H9 (cell line): ENCODE measurements at regions not wholly inside any gene's neighbourhood (a gene's known extent, or its start where the extent isn't known, plus 50 kb on each side); places are given as distances from the start of the nearest gene placed in this dataset.

Source experiments
- DNase-seq: peaks from one replicate; pipeline ENCODE4 v3.0.0-alpha.2; 2017
- H2AFZ ChIP-seq: one replicate; pipeline ENCODE4 v1.6.1; 2013; ENCODE audit warnings: mild to moderate bottlenecking, low read length, control low read depth, moderate library complexity
- H2AK5ac ChIP-seq: 2 replicates; pipeline ENCODE4 v1.6.1; 2013; ENCODE audit warnings: low read length, control low read depth, mixed read lengths; ENCODE audit not compliant: insufficient read length
- H2BK120ac ChIP-seq: one replicate; pipeline ENCODE4 v1.6.1; 2013; ENCODE audit warnings: low read depth, mild to moderate bottlenecking, low read length, control low read depth, inconsistent platforms; ENCODE audit not compliant: poor library complexity, severe bottlenecking
- H2BK12ac ChIP-seq: 2 replicates; pipeline ENCODE4 v1.6.1; 2013; ENCODE audit warnings: low read length, control low read depth, mixed read lengths, low read depth; ENCODE audit not compliant: insufficient read length
- H2BK15ac ChIP-seq: 2 replicates; pipeline ENCODE4 v1.6.1; 2013; ENCODE audit warnings: low read depth, low read length, control low read depth
- H2BK20ac ChIP-seq: one replicate; pipeline ENCODE4 v1.6.1; 2013; ENCODE audit warnings: low read depth, mild to moderate bottlenecking, low read length, control low read depth, inconsistent platforms; ENCODE audit not compliant: poor library complexity, severe bottlenecking
- H2BK5ac ChIP-seq: 2 replicates; pipeline ENCODE4 v1.6.1; 2013; ENCODE audit warnings: low read length, control low read depth, mixed read lengths; ENCODE audit not compliant: insufficient read length
- H3K14ac ChIP-seq: 2 replicates; pipeline ENCODE4 v1.6.1; 2013; ENCODE audit warnings: low read length, control low read depth; ENCODE audit not compliant: insufficient read depth
- H3K18ac ChIP-seq: 2 replicates; pipeline ENCODE4 v1.6.1; 2013; ENCODE audit warnings: low read depth, mild to moderate bottlenecking, mixed read lengths, low read length, control low read depth; ENCODE audit not compliant: insufficient read length
- H3K23ac ChIP-seq: 2 replicates; pipeline ENCODE4 v1.6.1; 2013; ENCODE audit warnings: low read length, control low read depth, mixed read lengths, low read depth; ENCODE audit not compliant: insufficient read length
- H3K23me2 ChIP-seq: 2 replicates; pipeline ENCODE4 v1.6.1; 2013; ENCODE audit warnings: low read depth, mild to moderate bottlenecking, mixed read lengths, low read length, control low read depth; ENCODE audit not compliant: insufficient read length, poor library complexity, severe bottlenecking
- H3K27ac ChIP-seq: 2 replicates; pipeline ENCODE4 v1.5.1; 2013; ENCODE audit warnings: low read length, control low read depth, mixed read lengths, low read depth; ENCODE audit not compliant: insufficient read length
- H3K27me3 ChIP-seq: 2 replicates; pipeline ENCODE4 v1.6.1; 2013; ENCODE audit warnings: low read length, control low read depth, inconsistent platforms; ENCODE audit not compliant: insufficient read depth
- H3K4ac ChIP-seq: 2 replicates; pipeline ENCODE4 v1.6.1; 2013; ENCODE audit warnings: low read depth, mild to moderate bottlenecking, control low read depth, inconsistent platforms, low read length, moderate library complexity
- H3K4me1 ChIP-seq: 2 replicates; pipeline ENCODE4 v1.6.1; 2013; ENCODE audit warnings: low read length, control low read depth, inconsistent platforms; ENCODE audit not compliant: insufficient read depth
- H3K4me2 ChIP-seq: 2 replicates; pipeline ENCODE4 v1.6.1; 2013; ENCODE audit warnings: low read length, control low read depth, mixed read lengths; ENCODE audit not compliant: insufficient read length, insufficient read depth
- H3K56ac ChIP-seq: 2 replicates; pipeline ENCODE4 v1.6.1; 2013; ENCODE audit warnings: low read depth, mild to moderate bottlenecking, mixed read lengths, low read length, control low read depth; ENCODE audit not compliant: insufficient read length
- H3K79me1 ChIP-seq: 2 replicates; pipeline ENCODE4 v1.6.1; 2013; ENCODE audit warnings: low read depth, mild to moderate bottlenecking, moderate library complexity, low read length, control low read depth, inconsistent platforms; ENCODE audit not compliant: insufficient read depth, poor library complexity, severe bottlenecking
- H3K79me2 ChIP-seq: 2 replicates; pipeline ENCODE4 v1.6.1; 2013; ENCODE audit warnings: low read length, control low read depth, inconsistent platforms; ENCODE audit not compliant: insufficient read depth
- H3K9ac ChIP-seq: 2 replicates; pipeline ENCODE4 v1.6.1; 2013; ENCODE audit warnings: low read length, control low read depth, mixed read lengths; ENCODE audit not compliant: insufficient read length; ENCODE audit errors: extremely low read depth
- H3K9me3 ChIP-seq: one replicate; pipeline ENCODE4 v1.6.1; 2013; ENCODE audit warnings: low read depth, low read length, inconsistent platforms; ENCODE audit not compliant: control insufficient read depth
- H3T11ph ChIP-seq: one replicate; pipeline ENCODE4 v1.6.1; 2013; ENCODE audit warnings: mild to moderate bottlenecking, low read length, control low read depth, inconsistent platforms
- H4K20me1 ChIP-seq: one replicate; pipeline ENCODE4 v1.6.1; 2013; ENCODE audit not compliant: control insufficient read depth, insufficient read length, insufficient read depth
- H4K5ac ChIP-seq: 2 replicates; pipeline ENCODE4 v1.6.1; 2013; ENCODE audit warnings: low read depth, mild to moderate bottlenecking, mixed read lengths, low read length, control low read depth; ENCODE audit not compliant: insufficient read length
- H4K8ac ChIP-seq: replicated peaks from 2 replicates; pipeline ENCODE4 v1.6.1; 2013; ENCODE audit warnings: low read length, control low read depth, mixed read lengths, low read depth; ENCODE audit not compliant: insufficient read length
- H4K91ac ChIP-seq: 2 replicates; pipeline ENCODE4 v1.6.1; 2013; ENCODE audit warnings: low read depth, mild to moderate bottlenecking, moderate library complexity, mixed read lengths, low read length, control low read depth; ENCODE audit not compliant: insufficient read length
- H3K27ac Mint-ChIP-seq, 3 experiments: 2 replicates in 2 of 3; 3 replicates in 1 of 3; pipeline ENCODE4 v1.8.0; 2020 to 2021; ENCODE audit warnings: mixed read lengths in 3 of 3, mild to moderate bottlenecking in 1 of 3, moderate library complexity in 1 of 3
- H3K27me3 Mint-ChIP-seq: 2 replicates; pipeline ENCODE4 v1.8.0; 2021; ENCODE audit warnings: low read depth, mild to moderate bottlenecking, moderate library complexity, mixed read lengths
- H3K36me3 Mint-ChIP-seq, 3 experiments: 2 replicates in 2 of 3; 3 replicates in 1 of 3; pipeline ENCODE4 v1.8.0; 2020 to 2021; ENCODE audit warnings: low read depth in 3 of 3, mixed read lengths in 3 of 3; ENCODE audit not compliant: insufficient read depth in 1 of 3
- H3K4me1 Mint-ChIP-seq, 2 experiments: 2 replicates each; pipeline ENCODE4 v1.8.0; 2020; ENCODE audit warnings: mixed read lengths in 2 of 2
- H3K4me3 Mint-ChIP-seq, 2 experiments: 2 replicates in 1 of 2; 3 replicates in 1 of 2; pipeline ENCODE4 v1.8.0; 2020 to 2021; ENCODE audit warnings: mild to moderate bottlenecking in 2 of 2, mixed read lengths in 2 of 2, moderate library complexity in 1 of 2
- H3K9me3 Mint-ChIP-seq, 2 experiments: 2 replicates in 1 of 2; 3 replicates in 1 of 2; pipeline ENCODE4 v1.8.0; 2020; ENCODE audit warnings: mild to moderate bottlenecking in 2 of 2, mixed read lengths in 2 of 2, moderate library complexity in 1 of 2
- CTCF ChIP-seq: fragments of 200-600 bp; sonication (generic); conservative IDR thresholded peaks from 3 replicates; pipeline ENCODE4 v1.8.0; 2021; ENCODE audit warnings: antibody characterized with exemption, mild to moderate bottlenecking
- WGBS: extraction: QIAGEN DNeasy Blood & Tissue Kit; methylation state at CpG from one replicate; pipeline ENCODE4 v1.1.7; 2013; ENCODE audit warnings: missing lambda C conversion rate, low lambda C conversion rate, mixed read lengths; ENCODE audit not compliant: insufficient read length; ENCODE audit errors: extremely low coverage; 5-methylcytosine and 5-hydroxymethylcytosine counted together

DNA sequence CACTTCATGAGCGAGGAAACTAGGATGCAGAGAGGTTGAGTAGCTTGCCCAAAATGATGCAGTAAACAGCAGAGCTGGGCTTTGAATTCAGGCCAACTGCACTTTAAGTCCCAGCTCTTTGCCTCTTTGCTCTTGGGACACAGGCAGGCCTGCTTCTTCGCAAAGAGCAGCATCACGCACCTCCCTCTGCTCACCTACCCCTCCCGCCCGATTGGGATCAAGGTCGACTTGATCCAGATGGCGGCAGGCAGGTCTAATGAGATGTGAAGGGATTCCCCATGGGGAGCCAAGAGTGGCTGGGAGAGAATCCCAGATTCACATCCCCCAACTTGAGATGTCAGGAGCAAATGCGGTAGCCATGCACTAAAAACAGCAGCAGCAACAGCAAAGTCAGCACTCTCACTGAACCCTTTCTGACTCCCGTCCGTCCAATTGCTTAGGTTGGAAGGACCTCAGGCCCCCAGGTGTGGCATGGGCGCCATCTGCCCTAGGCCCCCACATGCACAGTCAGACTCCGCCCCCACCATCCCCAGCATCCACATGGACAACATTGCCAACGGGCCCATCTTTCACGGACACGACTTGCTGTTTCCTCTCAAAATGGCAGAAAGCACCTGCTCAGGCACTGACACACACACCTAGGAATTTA is 84.3 kb upstream of the MAP4K4 start:
- H3K27me3 Mint-ChIP-seq: no peaks in the 10 kb centered on the region; the same call in 1 of the 2 replicates
- no peak overlapping the region for H2BK5ac ChIP-seq
- no peak overlapping the region for H3K9ac ChIP-seq
- no peak overlapping the region for H4K8ac ChIP-seq
- no peaks in the 10 kb centered on the region for H3K9me3 ChIP-seq
- no peak overlapping the region for H3K14ac ChIP-seq
- H3K36me3 Mint-ChIP-seq: peaks cover 2 to 22% (median 4%) of the 10 kb centered on the region in 3 experiments; a peak in 6 of 7 replicates
- no peak overlapping the region for H3K4ac ChIP-seq
- H3T11ph ChIP-seq: no peak overlapping the region
- H2AFZ ChIP-seq: no peak overlapping the region
- H4K5ac ChIP-seq: no peak overlapping the region
- H3K18ac ChIP-seq: no peak overlapping the region
- peaks cover 3% of the 10 kb centered on the region; the same call in 1 of the 2 replicates for H3K4me1 ChIP-seq
- H2BK120ac ChIP-seq: no peak overlapping the region
- H3K79me1 ChIP-seq: no peaks in the 10 kb centered on the region
- no peak for DNase-seq
- H3K23me2 ChIP-seq: no peaks in the 10 kb centered on the region
- no peak for TF ChIP-seq CTCF
- H3K56ac ChIP-seq: no peak overlapping the region
- peaks cover 9 to 10% of the 10 kb centered on the region in 2 experiments for H3K9me3 Mint-ChIP-seq
- H3K4me1 Mint-ChIP-seq: peaks cover 35 to 46% of the 10 kb centered on the region in 2 experiments
- H3K27ac Mint-ChIP-seq: no peak overlapping the region
- H4K20me1 ChIP-seq: no peaks in the 10 kb centered on the region
- no CpG with 5 or more reads among the region's 15 CpGs for WGBS
- H2BK20ac ChIP-seq: no peak overlapping the region
- no peak overlapping the region for H2AK5ac ChIP-seq
- no peak overlapping the region for H3K23ac ChIP-seq
- H4K91ac ChIP-seq: no peak overlapping the region
- H3K4me3 Mint-ChIP-seq: no peak overlapping the region
- H3K27me3 ChIP-seq: no peaks in the 10 kb centered on the region
- no peak overlapping the region for H2BK12ac ChIP-seq
- H2BK15ac ChIP-seq: no peak overlapping the region
- H3K4me2 ChIP-seq: no peak overlapping the region
- H3K27ac ChIP-seq: no peak overlapping the region
- H3K79me2 ChIP-seq: no peaks in the 10 kb centered on the region
